ENCODE measurements at regions not wholly inside any gene's neighbourhood (a gene's known extent, or its start where the extent isn't known, plus 50 kb on each side); places are given as distances from the start of the nearest gene placed in this dataset.

DNA sequence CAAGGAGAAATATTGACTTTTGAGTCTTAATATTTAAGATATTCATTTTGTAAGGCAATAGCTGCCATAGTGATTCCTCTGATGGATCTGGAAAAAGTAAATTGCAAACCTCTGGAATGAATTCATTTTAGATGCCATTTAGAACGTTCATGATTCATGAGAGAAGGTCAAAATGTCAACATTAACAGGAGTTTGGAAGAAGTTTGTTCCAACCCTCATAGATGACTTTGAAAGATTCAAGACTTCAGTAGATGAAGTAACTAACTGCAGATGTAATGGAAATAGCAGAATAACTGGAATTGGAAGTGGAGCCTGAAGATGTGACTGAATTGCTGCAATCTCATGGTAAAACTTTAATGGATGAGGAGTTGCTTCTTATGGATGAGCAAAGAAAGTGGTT, 100.9 kb upstream of the CCN2 start:
- no peak overlapping the region for H3K4me3 ChIP-seq (ENCODE audit: low read depth, low read length)
- no peak for TF ChIP-seq CTCF (IDR thresholded peaks at IDR 0.05; ENCODE audit: low read depth, low read length)

- no peak for TF ChIP-seq CTCF (IDR thresholded peaks at IDR 0.05; ENCODE audit: low read depth, low read length)
- H3K4me3 ChIP-seq (ENCODE audit: low read depth, low read length) = no peak overlapping the region
These were observed 94.7 kb upstream of the CCN2 start for GRCh38 chr6:132045877-132046276.

DNA sequence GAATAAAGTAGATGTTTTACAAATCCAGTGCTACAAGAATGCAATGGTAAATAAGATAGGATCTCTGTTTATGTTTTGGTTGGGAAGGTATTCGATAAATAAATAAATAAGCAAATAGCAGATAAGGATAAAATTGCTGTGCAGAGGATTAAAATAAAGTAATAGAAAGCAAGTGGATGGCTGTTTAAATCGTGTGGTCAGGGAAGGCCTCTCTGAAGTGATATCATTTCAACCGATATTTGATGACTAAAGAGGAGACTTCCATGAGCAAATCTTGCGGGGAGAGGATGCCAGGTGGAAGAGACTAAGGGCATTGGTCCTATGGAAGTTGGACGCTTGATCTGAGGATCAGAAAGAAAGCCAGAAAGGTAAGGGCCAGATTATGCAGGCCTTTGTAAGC, 92.0 kb upstream of the CCN2 start:
- TF ChIP-seq CTCF (IDR thresholded peaks at IDR 0.05; ENCODE audit: low read depth, low read length) = no peak
- H3K4me3 ChIP-seq (ENCODE audit: low read depth, low read length) = no peak overlapping the region

DNA sequence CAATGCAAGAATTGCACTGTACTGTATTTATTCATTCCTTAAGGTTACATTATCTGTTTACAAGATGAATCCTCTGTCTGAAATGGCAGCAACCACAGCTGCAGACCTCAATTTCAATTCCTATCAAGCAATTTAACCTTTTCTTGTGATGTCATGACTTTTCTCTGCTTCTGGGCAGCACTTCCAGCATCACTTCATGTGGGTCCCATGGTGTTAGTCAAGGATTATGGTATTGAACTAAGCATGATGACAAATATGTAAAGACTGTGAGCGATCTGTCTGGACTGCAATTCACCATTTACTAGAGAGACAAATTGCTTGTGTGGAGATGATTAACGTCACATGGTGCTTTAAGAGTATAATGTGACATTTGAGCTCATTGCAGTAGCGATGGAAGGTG, 90.5 kb upstream of the CCN2 start:
- TF ChIP-seq CTCF (IDR thresholded peaks at IDR 0.05; ENCODE audit: low read depth, low read length) = no peak

DNA sequence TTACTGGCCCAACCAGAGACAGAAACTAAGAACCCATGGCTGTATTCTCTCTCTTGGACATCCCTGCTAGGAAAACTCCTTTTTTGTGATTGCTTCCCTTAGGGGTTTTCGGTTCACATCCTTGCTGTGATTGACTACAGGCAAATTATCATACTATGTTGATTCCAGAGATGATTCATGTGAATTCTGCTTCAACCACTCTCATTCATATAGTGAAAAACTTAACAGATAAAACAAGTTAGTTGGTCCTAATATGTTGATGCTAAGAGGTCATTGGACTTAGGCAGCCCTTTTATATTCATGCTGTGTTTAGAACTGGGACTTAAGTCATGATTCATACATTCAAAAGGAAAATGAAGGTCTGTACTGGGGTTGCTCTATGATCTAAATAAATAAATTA, 76.9 kb upstream of the CCN2 start:
- TF ChIP-seq CTCF (IDR thresholded peaks at IDR 0.05; ENCODE audit: low read depth, low read length) = no peak
- H3K4me3 ChIP-seq (ENCODE audit: low read depth, low read length) = no peak overlapping the region

More for the DNA sequence above, 90.5 kb upstream of the CCN2 start:
- H3K4me3 ChIP-seq (ENCODE audit: low read depth, low read length) = no peak overlapping the region

- no peak for TF ChIP-seq CTCF (IDR thresholded peaks at IDR 0.05; ENCODE audit: low read depth, low read length)
These were observed 74.3 kb upstream of the CCN2 start for GRCh38 chr6:132025468-132025867.

GRCh38 chr6:132023490-132023889, 72.3 kb upstream of the CCN2 start:
- no peak overlapping the region for H3K4me3 ChIP-seq (ENCODE audit: low read depth, low read length)
- TF ChIP-seq CTCF (IDR thresholded peaks at IDR 0.05; ENCODE audit: low read depth, low read length) = no peak

More at GRCh38 chr6:132025468-132025867, 74.3 kb upstream of the CCN2 start:
- H3K4me3 ChIP-seq (ENCODE audit: low read depth, low read length) = no peak overlapping the region

Measured in WI38 (cell line).